ENCODE measurements at regions not wholly inside any gene's neighbourhood (a gene's known extent, or its start where the extent isn't known, plus 50 kb on each side); places are given as distances from the start of the nearest gene placed in this dataset.
"Not testable (repeated sequence)": the region's sequence is repeated elsewhere in the genome, so short reads cannot be mapped to it uniquely, and the experiment has no call there.

DNA sequence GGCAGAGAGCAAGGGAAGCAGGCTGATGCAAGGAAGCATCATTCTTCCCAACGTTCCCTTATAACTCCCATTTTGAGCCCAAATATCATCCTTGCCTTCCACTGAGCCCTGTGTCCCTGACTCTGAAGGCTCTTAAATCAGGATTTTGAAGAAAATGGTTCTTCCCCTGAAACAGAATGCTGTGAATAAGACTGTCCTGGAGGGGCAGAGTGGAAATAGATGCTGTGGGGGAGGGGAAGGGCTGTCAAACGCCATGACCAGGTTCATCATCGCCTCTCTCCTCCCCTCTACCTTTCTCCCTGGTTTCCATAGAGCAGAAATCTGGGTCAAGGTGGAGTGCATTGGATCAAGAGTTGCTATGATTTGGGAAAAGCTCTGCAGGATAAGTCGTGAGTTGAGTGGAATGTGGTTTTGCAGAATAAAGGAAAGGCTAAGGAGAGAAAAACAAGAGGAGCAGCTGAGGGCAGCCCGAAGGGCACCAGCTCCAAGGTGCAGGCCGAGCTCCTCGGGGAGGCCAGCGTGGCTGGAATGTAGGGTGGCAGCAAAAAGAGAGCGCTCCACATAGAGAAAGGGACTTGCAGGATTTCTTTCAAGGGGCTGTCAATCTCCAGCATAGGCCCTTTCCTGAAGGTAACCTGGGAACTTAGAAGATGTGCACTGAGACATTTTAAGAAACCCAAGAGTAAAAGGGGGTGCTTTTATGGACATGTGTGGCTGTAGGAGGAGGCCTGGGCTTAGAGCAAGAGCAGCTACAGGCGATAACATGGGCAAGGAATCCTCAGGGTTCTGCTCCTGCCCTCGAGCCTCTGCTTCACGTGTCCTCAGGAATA, 120.8 kb upstream of the CDYL start:
- no peak for DNase-seq (ENCODE audit: low read depth in 3 of 3)

DNA sequence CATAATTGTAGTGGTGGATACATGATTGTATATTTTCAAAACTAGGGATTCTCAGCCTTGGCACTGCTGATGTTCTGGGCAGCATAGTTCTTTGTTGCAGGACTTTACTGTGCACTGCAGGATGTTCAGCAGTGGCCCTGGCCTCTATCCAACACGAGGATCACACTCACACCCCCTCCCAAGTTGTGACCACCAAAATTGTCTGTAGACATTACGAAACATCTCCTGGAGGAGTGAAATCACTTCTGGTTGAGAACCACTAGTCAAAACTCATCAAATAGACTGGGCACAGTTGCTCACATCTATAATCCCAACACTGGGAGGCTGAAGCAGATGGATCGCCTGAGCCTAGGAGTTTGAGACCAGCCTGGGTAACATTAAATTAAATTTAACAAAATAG, 123.1 kb upstream of the CDYL start:
- no peak for DNase-seq (ENCODE audit: low read depth in 3 of 3)

DNA sequence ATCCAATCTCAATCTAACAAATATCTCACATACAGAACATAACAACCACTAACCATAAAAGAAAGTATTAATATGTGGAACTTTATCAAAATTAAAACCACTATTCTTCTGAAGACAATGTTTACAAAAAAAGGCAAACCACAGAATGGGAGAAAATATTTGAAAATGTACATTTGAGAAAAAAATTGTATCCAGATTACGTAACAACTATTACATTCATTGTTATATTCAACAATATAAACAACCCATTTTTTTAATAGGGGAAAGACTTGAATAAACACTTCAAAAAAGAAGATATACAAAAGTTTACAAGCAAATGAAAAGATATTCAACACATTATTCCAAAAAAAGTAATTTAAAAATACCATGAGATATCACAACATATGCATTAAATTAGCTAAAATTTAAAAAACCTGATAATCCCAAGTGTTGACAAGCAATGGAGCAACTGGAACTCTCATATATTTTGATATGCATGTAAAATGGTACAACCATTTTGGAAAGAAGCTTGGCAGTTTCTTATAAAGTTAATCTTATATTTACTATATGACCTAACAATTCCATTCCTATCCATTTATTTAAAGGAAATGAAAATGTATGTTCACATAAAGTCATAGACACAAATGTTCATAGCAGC, 124.3 kb upstream of the CDYL start:
- no peak for DNase-seq (ENCODE audit: low read depth in 3 of 3)

DNA sequence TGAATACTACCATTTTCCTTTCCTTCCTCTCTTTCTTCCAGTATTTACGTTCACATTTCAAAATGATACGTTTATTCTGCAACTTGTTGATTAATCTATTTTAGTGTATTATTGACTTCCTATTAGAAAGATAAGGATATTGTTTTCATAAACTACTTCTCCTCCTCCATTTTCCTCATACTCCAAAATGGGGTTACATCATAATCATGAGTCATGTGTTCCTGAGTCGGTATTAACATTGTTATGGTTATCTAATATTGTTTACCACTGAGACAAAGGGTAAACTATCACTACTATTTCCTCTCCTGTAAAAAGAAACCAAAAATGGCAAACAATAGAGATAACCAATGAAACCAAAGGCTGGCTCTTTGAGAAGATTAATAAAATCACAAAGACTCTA, 126.5 kb upstream of the CDYL start:
- no peak for DNase-seq (ENCODE audit: low read depth in 3 of 3)

DNA sequence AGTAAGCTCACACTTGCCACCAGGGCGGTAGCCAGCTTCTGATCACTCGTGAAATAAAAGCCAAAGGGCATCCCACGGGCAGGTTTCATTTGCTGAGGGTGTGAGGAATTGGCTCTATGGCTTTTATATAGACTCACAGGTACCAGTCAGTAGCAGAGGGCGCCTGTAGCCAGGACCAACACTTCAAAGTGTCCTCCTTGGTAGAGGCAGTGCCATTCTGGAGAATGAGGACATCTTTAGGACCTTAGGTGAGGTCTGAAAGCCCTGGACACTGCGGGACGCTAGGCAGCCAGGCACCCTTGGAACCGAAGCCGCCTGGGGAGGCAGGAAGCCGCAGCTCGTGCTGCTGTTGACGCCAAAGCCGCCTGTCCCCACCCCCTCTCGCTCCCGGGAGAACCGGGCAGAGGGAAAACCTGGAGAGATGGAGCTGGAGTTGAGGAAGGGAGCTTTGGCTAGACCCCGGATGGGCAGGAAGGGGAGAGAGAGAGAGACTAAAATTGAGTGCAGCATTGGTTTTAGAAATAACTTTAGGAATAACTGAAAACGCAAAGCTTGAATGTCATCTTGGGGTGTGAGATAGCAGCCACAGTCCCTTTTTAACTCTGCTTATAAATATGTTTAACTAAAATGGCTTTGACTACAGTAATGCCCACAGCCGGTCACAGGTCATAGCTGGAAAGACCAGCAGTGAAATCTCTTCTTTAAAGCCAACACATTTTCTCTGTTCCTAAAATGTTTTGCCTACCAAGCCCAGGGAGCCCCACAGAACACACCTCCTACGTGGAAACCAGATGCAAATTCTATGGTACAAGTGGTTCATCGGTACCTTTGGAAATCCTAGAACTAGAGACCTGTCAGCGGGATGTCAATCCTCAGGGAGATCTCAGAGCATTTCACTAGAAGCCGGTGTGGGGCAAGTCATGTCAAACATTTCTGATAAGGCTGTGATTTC, 128.5 kb upstream of the CDYL start:
- DNase-seq (ENCODE audit: low read depth in 3 of 3), result peak in 1 of 3 experiments; percentile 25

DNA sequence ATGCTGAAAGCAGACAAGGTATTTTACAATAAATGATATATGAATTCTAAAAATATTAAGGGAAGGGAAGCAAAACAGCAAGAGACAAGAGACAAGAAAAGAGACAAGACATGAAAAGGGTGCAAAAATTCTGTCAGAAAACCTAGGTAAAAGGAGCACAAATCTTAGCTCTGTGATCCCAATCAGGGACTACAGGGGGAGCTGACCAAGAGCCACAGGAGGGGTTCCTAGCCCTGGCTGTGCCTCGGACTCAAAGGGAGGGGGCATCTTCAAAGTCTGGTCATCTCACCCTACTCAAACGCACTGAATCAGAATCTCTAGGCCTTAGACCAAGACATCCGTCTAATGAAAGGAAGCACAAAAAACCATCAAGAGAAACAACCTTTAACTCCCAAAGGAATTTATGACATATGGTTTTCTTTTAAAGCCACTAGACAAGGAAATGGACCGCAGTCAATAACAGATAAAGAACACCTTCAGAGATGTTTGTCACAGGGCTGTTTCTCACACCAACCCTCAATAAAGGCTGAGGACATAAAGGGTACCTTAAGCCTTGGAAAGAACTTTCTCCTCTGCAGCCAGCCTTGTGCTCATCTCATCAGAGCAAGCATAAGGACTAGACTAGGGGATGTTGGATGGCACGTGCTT, 130.4 kb upstream of the CDYL start:
- DNase-seq (ENCODE audit: low read depth in 3 of 3), result no peak

DNA sequence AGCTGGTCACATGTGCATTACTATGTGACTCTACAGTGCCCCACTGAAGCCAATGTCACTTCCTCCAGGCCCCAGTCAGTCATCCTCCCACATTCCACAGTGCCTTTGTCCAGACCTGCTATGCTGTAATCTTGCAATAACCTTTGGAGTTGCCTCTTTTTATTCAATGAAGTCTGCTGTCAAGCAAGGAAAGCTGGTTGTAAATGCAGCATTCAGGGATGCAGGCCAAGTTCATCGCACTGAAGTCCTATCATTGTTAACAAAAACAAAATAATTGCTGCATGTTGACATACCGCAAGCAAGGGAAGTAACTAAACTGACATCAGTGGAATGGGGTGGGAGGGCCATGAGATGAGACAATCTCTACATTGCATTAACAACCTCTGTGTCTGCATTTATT, 131.2 kb upstream of the CDYL start:
- DNase-seq (ENCODE audit: low read depth in 3 of 3), result no peak

DNA sequence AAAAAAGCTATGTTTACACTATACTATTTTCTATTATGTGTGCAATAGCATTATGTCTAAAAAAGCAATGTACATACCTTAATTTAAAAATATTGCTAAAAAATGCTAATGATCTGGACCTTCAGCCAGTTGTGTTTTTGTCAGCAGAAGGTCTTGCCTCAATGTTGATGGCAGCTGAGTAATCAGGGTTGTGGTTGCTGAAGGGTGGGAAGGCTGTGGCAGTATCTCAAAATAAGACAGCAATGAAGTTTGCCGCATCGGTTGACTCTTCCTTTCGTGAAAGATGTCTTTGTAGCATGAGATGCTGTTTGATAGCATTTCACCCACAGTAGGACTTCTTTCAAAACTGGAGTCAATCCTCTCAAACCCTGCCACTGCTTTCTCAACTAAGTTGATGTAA, 134.7 kb upstream of the CDYL start:
- no peak for DNase-seq (ENCODE audit: low read depth in 3 of 3)

DNA sequence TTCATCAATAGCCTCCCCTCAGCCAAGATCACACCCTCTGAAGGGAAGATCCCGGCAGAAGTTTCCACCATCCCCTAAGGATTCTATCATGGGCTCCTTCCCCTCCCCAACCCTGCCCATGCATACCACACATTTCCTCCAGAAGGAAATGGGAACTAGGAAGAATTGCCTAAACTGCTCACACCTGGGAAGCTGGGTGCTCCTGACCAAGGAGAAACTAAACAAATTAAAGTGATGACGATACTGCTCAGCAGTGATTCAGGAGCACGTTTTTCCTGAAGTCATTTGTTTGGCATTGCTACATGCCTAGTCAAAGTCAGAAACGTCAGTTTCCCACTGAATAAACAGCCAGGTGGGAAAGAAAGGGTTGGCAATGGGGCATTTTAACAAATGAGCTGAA, 136.1 kb upstream of the CDYL start:
- no peak for DNase-seq (ENCODE audit: low read depth in 3 of 3)

DNA sequence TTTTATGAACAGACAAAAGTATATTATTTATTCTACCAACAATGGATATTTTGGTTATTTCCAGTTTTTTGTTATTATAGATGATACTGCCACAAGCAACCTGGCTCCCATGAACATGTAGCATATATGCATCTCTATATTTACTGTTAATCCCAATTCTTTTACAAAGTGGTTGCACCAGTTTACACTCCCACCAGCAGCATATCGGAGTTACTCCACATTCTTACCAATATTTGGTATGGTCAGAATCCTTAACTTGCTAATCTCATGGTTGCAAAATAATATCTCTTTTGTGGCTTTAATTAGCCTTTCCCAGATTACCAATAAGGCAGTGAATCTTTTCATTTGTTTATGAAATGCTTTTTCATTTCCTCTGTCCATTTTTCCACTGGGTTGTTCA, 137.6 kb upstream of the CDYL start:
- DNase-seq (ENCODE audit: low read depth in 3 of 3), result no peak

DNA sequence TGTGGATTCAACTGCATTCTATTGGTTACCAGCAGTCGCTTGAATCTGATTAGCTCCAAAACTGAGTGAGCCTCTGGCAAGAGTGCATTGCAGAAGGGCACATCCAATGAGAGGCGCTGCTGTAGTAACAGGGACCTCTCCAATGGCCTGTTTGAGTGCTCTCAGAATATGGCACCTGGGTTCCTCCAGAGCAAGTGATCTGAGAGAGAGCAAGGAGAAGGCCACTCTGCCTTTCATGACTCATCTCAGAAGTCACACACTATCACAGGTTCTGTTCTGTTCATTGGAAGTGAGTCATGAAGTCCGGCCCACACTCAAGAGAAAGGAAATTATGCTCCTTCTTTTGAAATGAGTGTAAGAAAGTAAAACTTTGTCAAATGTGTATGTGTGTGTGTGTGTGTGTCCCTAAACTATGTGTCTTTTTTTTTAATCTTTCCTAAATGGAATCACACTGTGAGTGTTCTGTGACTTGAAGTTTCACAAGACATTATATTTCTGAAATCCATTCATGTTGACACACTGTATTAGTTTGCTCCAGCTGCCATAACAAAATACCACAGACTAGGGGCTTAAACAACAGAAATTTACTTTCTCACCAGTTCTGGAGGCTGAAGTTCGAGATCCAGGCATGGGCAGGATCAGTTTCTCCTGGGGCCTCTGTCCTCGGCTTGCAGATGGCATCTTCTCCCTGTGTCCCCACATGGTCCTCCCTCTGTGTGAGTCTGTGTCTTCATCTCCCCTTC, 138.3 kb upstream of the CDYL start:
- DNase-seq (ENCODE audit: low read depth in 3 of 3), result peak; percentile 20 to 34 (median 31)

DNA sequence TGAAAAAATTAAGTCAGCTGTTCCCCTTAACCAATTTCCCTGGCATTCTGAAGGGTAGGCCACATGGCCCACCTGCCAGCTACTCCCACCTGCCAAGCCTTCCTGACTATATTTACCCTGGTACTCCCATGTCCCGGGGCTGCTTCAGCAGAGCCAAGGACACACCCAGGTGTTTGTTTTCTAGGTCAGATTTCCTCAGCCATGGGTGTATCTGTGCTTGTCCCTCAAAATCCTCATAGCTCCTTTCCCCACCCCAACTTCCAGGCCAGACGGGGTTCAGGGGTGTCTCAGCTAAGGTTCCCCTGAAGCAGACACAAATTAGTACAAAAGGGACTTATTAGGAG, 139.4 kb upstream of the CDYL start:
- DNase-seq (ENCODE audit: low read depth in 3 of 3), result no peak

DNA sequence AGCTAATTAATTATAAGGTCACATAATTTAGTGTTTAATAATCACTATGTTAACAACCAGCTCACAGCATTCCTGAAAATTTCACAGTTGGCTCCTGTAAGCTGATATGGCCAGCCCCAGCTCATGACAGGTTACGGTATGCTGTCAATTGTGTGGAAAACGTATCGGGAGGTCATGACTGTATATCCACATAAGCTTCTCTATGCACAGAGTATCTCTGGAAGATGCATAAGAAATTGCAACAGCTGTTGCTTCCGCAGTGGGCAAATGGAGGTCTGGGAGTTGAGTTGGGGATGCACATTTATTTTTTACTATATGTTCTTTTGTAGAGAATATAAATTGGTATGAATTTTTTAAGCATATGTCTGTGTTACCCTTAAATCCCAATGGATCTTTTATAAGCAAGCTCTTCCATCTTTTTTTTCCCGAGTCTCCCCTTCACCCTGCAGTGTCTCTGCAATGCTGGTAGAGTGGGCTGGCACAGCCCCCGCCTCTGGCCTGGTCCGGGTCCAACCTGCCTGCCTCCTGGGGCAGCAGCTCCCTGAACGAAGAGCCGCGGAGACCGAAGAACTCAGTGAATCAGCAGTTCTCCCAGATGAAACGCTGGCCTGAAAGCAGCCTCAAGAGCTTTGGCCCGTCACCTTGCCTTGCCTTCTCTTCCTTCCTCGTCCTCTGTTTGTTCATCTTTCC, 139.9 kb upstream of the CDYL start:
- DNase-seq (ENCODE audit: low read depth in 3 of 3), result no peak

DNA sequence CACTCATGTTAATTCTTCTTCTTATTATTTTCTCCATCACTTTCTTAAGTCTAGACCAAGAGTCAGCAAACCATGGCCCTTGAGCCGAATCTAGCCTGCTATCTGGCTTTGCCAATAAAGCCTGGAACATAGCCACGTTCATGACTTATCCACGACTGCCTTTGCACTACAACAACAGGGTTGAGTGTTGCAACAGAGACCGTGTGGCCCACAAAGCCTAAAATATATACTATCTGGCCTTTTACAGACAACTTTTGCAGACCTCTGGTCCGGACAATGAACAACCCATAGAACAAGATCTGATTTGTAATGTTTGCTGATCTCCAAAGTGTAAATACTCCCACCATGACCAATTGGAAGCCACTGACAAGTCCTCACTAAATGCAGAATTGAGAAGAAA, 140.5 kb upstream of the CDYL start:
- DNase-seq (ENCODE audit: low read depth in 3 of 3), result no peak

DNA sequence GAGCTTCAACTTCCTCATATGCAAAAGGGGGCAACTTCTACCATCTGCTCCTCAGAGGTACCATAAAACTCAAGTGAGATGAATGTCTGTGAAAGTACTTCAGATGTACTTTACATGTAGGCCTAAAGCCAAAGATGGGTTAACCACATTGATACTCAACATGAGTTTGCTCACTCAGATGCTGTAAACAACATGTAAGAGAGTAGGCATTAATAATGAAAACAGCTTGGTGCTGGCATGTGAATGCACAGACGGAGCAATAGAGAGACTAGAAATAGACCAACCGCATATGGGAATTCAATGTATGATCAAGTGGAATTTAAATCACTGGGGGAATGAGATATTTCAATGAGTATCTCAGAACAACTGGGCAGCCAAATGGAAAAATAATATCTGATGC, 143.8 kb upstream of the CDYL start:
- no peak for DNase-seq (ENCODE audit: low read depth in 3 of 3)

DNA sequence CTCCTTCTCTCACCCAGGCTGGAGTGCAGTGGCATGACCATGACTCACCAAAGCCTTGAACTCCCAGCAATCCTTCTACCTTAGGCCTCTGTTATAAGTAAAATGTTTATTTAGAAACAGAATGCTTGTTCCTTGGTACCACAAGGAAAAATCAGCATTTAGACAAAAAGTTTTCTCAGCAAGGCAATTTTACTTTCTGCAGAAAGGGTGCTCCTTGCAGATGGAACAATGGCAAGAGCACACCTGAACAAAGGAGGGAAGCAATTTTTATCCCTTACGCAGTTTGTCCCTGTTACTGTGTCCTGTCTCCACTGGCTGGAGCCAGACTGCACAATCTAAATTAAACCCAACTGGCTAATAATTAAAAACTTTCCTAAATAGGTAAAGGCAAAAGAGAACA, 146.4 kb upstream of the CDYL start:
- not testable (repeated sequence) for DNase-seq (ENCODE audit: low read depth in 3 of 3)

DNA sequence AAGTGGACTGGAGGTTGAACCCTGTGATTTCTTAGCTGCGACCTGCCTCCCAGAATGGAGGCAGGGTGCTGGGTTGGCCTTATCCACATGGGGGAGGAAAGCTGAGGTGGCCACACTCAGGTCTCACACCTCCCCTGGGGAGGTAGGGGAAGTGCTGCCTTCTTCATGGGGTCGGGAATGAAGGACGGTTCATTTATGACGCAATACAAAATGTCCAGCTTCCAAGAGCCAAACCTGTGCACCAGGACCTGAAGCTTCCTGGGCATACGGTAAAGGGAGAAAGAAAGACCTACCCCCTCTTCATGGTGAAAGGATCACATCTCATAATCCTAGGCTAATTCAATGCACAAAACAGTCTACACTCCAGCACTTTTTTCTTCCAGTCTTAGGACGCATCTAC, 150.6 kb upstream of the CDYL start:
- no peak for DNase-seq (ENCODE audit: low read depth in 3 of 3)

DNA sequence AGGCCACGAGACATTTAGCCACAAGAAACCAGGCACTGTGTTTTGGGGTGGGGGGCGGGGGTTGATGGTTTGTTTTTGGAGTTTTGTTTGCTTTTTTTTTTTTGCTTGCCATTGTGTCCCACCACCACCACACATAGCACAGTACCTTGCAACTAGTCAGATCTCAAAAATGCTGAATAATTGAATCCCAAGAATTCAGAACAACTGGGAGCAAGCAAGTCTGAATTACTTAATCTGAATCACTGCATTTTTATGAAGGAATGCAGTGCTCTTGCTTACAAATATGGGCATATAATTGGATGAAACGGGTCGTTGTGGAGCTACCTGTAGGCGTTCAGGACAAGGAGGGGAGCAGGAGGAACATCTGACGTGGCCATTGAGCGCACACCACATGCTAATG, 151.5 kb upstream of the CDYL start:
- no peak for DNase-seq (ENCODE audit: low read depth in 3 of 3)

DNA sequence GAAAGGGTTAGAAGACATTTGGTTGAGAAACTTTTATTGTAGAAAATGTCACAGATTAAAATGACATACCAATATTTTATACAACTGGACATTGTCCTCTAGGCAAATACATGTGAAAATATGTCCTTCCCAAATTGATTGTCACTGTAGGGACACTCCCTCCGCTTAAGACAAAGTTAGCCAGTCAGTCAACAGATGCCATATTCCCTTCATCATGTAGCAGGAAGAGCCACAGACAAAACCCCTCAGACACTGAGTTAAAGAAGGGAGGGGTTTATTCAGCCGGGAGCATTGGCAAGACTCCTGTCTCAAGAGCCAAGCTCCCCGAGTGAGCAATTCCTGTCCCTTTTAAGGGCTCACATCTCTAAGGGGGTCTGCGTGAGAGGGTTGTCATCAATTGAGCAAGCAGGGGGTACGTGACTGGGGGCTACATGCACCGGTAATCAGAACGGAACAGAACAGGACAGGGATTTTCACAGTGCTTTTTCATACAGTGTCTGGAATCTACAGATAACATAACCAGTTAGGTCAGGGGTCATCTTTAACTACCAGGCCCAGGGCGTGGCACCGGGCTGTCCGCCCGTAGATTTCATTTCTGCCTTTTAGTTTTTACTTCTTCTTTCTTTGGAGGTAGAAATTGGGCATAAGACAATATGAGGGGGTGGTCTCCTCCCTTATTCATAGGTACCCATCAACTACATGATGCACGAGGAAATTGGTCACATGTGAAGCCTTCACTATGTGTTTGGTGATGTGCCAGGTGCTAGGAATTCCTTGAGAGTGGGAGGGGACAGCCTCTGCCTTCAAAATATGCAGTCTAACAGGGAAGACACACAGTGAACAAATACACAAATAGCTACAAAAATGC, 155.7 kb upstream of the CDYL start:
- no peak for DNase-seq (ENCODE audit: low read depth in 3 of 3)

DNA sequence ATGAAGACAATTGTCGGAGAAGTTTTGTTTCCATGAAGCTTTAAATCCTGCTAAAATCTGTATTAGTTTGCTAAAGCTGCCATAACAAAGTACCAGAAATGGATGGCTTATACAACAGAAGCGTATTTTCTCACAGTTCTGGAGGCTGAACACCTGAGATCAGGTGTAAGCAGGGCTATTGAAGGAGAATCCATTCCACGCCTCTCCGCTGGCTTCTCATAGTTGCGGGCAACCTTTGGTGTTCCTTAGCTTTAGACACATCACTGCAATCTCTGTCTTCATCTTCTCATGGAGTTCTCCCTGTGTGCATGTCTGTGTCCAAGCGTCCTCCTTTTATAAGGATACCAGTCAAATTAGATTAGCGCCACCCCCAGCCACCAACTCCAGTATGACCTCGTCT, 159.9 kb upstream of the CDYL start:
- DNase-seq (ENCODE audit: low read depth in 3 of 3), result no peak
